Nephron progenitor cell (in vitro differentiated cells): ENCODE measurements at regions not wholly inside any gene's neighbourhood (a gene's known extent, or its start where the extent isn't known, plus 50 kb on each side); places are given as distances from the start of the nearest gene placed in this dataset.
A peak's percentile ranks its signal among the peaks of the same experiment; 100 is the strongest.
"Not testable (repeated sequence)": the region's sequence is repeated elsewhere in the genome, so short reads cannot be mapped to it uniquely, and the experiment has no call there.

Experiments used
- DNase-seq: peaks from one replicate; pipeline ENCODE4 v3.0.0; 2021
- H3K27ac Mint-ChIP-seq: 2 replicates; pipeline ENCODE4 v1.8.0; 2021; ENCODE audit warnings: mild to moderate bottlenecking, moderate library complexity, mixed read lengths
- H3K27me3 Mint-ChIP-seq: 2 replicates; pipeline ENCODE4 v1.8.0; 2021; ENCODE audit warnings: mild to moderate bottlenecking, low read depth, mixed read lengths; ENCODE audit not compliant: poor library complexity
- H3K36me3 Mint-ChIP-seq: 2 replicates; pipeline ENCODE4 v1.8.0; 2021; ENCODE audit warnings: low read depth, mixed read lengths
- H3K4me1 Mint-ChIP-seq: 2 replicates; pipeline ENCODE4 v1.8.0; 2021; ENCODE audit warnings: mixed read lengths
- H3K4me3 Mint-ChIP-seq: 2 replicates; pipeline ENCODE4 v1.8.0; 2021; ENCODE audit warnings: mild to moderate bottlenecking, moderate library complexity, mixed read lengths
- H3K9me3 Mint-ChIP-seq: 2 replicates; pipeline ENCODE4 v1.8.0; 2021; ENCODE audit warnings: mild to moderate bottlenecking, moderate library complexity, mixed read lengths

DNA sequence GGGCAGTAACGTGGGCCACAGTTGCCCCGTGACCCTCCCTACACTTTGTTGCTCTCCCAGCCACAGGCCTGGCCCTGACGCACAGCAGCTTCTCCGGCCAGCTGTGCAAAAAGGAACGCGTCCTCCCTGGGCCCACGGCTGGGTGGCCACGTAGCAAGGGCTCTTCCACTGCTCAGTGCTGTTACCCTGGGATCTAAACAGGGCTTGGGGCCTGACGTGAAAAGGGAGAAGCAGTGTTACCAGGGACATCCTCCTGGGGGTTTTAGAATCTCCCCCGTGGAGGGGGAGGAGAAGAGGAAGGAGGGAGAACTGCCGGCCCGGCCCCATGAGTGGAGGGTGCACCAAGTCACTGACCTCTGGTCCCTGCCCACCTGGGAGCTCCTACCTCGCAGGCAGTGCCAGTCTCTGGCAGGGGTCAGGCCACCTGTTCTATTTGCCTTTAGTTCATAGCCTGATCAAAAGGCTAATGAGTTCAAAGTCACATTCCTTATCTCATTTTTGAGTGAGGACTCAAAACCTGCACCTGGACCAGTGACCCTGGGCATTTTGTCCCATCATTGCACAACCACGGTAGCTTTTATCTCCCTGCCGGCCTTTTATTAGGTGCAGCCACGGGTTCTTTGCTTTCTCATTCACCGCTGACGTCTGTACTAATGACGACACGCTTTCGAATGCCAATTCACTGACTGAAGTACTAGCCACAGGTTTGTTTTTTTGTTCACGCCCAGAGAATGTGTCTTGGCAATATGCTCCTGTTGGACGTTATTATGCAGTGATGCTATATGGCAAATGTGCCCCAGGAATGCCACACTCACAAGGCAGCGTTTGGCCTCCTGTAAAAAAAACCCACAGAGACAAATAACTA is 4424.6 kb upstream of the TPTE start:
- not testable (repeated sequence) for H3K9me3 Mint-ChIP-seq, H3K4me3 Mint-ChIP-seq, H3K27me3 Mint-ChIP-seq, DNase-seq, H3K27ac Mint-ChIP-seq, H3K4me1 Mint-ChIP-seq, H3K36me3 Mint-ChIP-seq

DNA sequence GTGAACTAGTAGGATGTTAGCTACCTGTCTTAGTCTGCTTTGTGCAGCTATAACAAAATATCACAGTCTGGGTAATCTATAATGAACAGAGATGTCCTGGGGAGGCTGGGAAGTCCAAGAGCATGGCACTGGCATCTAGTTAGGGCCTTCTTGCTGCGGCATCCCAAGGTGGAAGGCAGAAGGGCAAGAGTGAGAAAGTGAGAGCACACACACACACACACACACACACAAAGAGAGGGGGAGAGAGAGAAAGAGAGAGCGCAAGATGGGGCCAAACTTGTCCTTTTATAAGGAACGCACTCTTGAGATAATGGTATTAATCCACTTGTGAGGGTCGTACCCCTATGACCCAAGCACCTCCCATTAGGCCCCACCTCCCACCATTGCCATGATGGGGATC is 4423.6 kb upstream of the TPTE start:
- not testable (repeated sequence) for H3K4me1 Mint-ChIP-seq, H3K4me3 Mint-ChIP-seq, DNase-seq, H3K36me3 Mint-ChIP-seq, H3K9me3 Mint-ChIP-seq, H3K27me3 Mint-ChIP-seq, H3K27ac Mint-ChIP-seq

GRCh38 chr21:6098191-6098935 is 4423.0 kb upstream of the TPTE start:
- H3K9me3 Mint-ChIP-seq, H3K36me3 Mint-ChIP-seq, DNase-seq, H3K27me3 Mint-ChIP-seq, H3K27ac Mint-ChIP-seq, H3K4me1 Mint-ChIP-seq, H3K4me3 Mint-ChIP-seq: not testable (repeated sequence)

- not testable (repeated sequence) for H3K27me3 Mint-ChIP-seq, H3K4me3 Mint-ChIP-seq, DNase-seq, H3K9me3 Mint-ChIP-seq, H3K36me3 Mint-ChIP-seq, H3K4me1 Mint-ChIP-seq, H3K27ac Mint-ChIP-seq
Observed at GRCh38 chr21:6101588-6101987, 4419.8 kb upstream of the TPTE start.

DNA sequence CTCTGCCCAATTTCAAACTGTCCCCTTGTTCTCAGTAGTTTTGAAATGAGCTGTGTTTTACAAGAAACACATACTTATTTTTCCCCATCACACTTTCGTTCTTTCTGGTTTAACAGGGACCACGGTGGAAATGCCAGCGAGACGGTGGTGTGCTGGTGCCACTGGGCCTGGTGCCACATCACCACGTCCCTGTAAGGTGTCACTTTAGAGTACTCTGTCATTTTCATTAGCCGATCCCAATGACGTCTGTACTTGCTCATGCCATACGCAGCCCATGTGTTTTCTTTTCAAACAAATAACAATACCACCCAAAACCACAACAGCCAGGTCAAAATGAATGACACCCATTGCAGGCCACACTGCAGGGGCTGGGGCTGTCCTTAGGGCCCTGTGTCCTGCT is 4416.8 kb upstream of the TPTE start:
- H3K27ac Mint-ChIP-seq, H3K36me3 Mint-ChIP-seq, H3K27me3 Mint-ChIP-seq, DNase-seq, H3K9me3 Mint-ChIP-seq, H3K4me1 Mint-ChIP-seq, H3K4me3 Mint-ChIP-seq: not testable (repeated sequence)

- not testable (repeated sequence) for H3K4me1 Mint-ChIP-seq, H3K36me3 Mint-ChIP-seq, H3K27me3 Mint-ChIP-seq, DNase-seq, H3K9me3 Mint-ChIP-seq, H3K27ac Mint-ChIP-seq, H3K4me3 Mint-ChIP-seq
Observed at GRCh38 chr21:6106686-6107567, 4414.5 kb upstream of the TPTE start.

GRCh38 chr21:6108894-6109293 is 4412.5 kb upstream of the TPTE start:
- H3K9me3 Mint-ChIP-seq, H3K4me3 Mint-ChIP-seq, DNase-seq, H3K4me1 Mint-ChIP-seq, H3K36me3 Mint-ChIP-seq, H3K27ac Mint-ChIP-seq, H3K27me3 Mint-ChIP-seq: not testable (repeated sequence)

- H3K27ac Mint-ChIP-seq, H3K4me1 Mint-ChIP-seq, H3K4me3 Mint-ChIP-seq, H3K27me3 Mint-ChIP-seq, DNase-seq, H3K36me3 Mint-ChIP-seq, H3K9me3 Mint-ChIP-seq: not testable (repeated sequence)
Observed at GRCh38 chr21:6109774-6110173, 4411.6 kb upstream of the TPTE start.

DNA sequence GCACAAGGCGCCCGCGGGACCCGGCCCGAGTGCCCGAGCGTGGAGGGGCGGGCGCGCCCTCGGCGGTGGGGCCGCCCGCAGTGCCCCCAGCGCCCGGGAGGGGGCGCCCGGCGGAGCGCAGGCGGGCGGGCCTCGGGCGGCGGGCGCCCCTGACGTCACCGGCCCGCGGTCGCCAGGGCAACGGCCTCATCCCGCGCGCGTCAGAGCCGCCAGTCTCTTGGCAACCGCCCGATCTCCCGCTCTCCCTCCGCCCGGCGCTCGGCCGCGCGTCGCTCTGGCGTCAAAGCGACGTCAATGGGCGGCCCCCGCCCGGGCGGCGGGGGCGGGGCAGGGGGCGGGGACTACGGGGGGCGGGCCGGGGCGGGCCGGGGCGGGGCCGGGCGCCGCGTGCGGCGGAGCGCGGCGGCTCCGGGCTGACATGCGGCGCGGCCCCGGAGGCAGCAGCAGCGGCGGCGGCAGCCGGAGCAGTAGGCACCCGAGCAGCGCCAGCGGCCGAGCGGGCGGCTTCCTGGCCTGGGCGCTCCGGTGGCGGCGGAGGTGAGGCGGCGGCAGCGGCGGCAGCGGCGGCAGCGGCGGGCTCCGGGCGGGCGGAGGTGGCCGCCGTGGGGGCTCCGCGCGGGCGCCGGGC is 4410.6 kb upstream of the TPTE start:
- H3K9me3 Mint-ChIP-seq, H3K27ac Mint-ChIP-seq, H3K36me3 Mint-ChIP-seq, H3K4me3 Mint-ChIP-seq, H3K4me1 Mint-ChIP-seq, H3K27me3 Mint-ChIP-seq, DNase-seq: not testable (repeated sequence)

DNA sequence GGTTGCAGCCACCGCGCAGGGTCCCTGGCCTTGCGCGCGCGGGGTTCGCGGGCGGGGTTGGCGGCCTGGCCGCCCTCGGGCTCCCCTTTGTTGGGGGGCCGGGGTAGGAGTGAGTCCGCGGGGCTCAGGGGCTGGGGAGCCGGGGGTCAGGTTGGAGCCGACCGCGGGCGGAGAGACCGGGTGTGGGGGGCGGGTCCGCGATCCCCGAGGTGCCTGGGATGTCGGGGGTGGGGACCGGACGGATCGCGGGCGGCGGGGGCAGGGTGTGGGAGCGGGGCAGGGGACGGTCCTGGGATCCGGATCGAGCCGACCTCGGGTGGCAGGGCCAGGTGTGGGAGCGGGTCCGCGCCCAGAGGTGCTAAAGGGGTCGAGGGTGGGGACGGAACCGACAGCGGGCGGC is 4410.0 kb upstream of the TPTE start:
- H3K27ac Mint-ChIP-seq, H3K4me3 Mint-ChIP-seq, H3K9me3 Mint-ChIP-seq, H3K4me1 Mint-ChIP-seq, H3K27me3 Mint-ChIP-seq, H3K36me3 Mint-ChIP-seq: not testable (repeated sequence)
- DNase-seq: peak; percentile 9

GRCh38 chr21:6118336-6118735 is 4403.0 kb upstream of the TPTE start:
- H3K9me3 Mint-ChIP-seq, H3K4me3 Mint-ChIP-seq, DNase-seq, H3K27ac Mint-ChIP-seq, H3K36me3 Mint-ChIP-seq, H3K4me1 Mint-ChIP-seq, H3K27me3 Mint-ChIP-seq: not testable (repeated sequence)

GRCh38 chr21:6120863-6121262 is 4400.5 kb upstream of the TPTE start:
- H3K36me3 Mint-ChIP-seq, H3K4me1 Mint-ChIP-seq, H3K4me3 Mint-ChIP-seq, H3K9me3 Mint-ChIP-seq, H3K27ac Mint-ChIP-seq, H3K27me3 Mint-ChIP-seq, DNase-seq: not testable (repeated sequence)

DNA sequence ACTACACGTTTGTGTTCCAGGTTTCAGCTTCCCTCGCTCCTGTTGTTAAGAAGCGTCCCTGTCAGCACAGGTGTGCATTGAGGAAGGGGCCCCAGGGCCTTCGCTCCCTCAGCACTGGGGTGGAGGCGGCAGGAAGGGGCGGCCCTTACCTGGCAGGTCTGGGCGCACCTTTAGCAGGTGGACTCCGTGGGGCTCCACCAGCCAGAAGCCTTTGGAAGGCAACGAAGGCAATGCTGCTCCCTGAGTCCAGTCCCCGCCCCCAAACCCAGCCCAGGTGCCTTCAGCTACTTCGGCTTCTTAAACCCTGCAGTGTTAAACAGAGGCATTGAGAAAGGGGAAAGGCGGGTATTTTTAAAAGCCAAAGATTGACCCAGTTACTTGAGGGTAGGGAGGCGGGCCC is 4398.8 kb upstream of the TPTE start:
- not testable (repeated sequence) for H3K4me3 Mint-ChIP-seq, H3K4me1 Mint-ChIP-seq, H3K36me3 Mint-ChIP-seq, DNase-seq, H3K27me3 Mint-ChIP-seq, H3K9me3 Mint-ChIP-seq, H3K27ac Mint-ChIP-seq

DNA sequence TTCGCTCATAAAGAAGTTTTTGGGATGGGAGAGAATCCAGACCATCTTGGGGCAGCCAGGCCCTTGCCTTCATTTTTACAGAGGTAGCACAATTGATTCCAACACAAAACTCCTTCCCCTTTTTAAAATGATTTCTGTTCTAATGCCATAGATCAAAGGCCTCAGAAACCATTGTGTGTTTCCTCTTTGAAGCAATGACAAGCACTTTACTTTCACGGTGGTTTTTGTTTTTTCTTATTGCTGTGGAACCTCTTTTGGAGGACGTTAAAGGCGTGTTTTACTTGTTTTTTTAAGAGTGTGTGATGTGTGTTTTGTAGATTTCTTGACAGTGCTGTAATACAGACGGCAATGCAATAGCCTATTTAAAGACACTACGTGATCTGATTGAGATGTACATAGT is 4398.2 kb upstream of the TPTE start:
- H3K4me1 Mint-ChIP-seq: not testable (repeated sequence)

More for the DNA sequence above, 4398.2 kb upstream of the TPTE start:
- H3K27me3 Mint-ChIP-seq, H3K4me3 Mint-ChIP-seq, H3K27ac Mint-ChIP-seq, H3K9me3 Mint-ChIP-seq, DNase-seq, H3K36me3 Mint-ChIP-seq: not testable (repeated sequence)
